GM18502 (cell line): ENCODE measurements at regions not wholly inside any gene's neighbourhood (a gene's known extent, or its start where the extent isn't known, plus 50 kb on each side); places are given as distances from the start of the nearest gene placed in this dataset.

ENCODE experiments used
- ATAC-seq: cut with Tn5 transposase; IDR thresholded peaks from one replicate; pipeline ENCODE4 v1.9.1; 2021; ENCODE audit warnings: mild to moderate bottlenecking; ENCODE audit not compliant: unreplicated experiment, poor library complexity

DNA sequence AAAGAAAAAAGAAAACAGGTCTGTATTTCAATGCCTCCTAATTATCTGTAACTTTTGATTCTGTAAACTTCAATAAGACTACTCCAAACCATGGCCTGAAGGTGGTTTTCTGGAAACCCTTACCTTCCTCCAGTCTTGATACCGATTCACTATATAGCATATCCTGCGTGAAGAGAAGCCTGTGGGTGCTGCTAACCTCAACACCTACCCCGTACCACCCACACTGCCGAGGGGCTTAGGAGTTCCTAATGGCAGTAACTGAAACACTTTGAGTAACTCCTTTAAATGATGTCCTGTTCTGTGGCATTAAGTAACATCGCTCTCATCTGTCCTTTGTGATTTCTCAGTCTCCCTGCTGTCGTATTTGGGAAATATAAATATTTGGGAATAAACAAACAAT lies 104.5 kb upstream of the CARMIL1 start:
- no peak for ATAC-seq

DNA sequence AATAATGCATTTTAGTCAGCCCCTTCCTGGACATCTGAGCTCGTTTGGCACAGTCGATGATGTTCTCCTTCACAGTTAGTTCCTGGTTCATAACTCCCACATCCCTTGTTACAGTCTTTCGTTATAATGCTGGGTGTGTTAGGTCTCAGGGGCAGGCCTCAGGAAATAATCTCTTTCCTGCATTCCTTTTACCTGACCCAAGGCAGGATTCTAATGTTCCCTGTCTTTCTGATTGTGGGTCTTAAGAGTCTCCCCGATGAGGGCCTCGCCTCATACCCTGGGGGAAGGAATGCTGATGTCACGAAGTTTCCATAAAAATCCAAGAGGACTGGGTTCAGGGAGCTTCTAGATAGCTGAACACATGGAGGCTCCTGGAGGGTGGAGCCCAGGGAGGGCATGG lies 104.0 kb upstream of the CARMIL1 start:
- no peak for ATAC-seq

DNA sequence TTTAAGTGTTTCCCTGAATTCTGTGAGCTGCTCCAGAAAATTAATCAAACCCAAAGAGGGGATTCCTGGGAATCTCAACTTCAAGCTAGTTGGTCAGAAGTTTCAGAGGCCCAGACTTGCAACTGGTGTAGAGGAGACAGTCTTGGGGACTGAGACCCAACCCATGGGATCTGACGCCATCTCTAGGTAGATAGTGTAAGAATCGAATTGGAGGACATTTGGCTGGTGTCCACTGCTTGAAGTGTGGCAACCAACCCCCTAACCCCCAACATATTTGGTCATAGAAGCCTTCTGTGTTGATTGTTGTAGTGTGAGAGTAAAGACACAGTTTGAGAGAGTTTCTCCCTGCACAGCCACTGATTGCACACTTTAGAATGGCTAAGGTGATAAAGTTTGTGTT lies 103.5 kb upstream of the CARMIL1 start:
- ATAC-seq: no peak

DNA sequence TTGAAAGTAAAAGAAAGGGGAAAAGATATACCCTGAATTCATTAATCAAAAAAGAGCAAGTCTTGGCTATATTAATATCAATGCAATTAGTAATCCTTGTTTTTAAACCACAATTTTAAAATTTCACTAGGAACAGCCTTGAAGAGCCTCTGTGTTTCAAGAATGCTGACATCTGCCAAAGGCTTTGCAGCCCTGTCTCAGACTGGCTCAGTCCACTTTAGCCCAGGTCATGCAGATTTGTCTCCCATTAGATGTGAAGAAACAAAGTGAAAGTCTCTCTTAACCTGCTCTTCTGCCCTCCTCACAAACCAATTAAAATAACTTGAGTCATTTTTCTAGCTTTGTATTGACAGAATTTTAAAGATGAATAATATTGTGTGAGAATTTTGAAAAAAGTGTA lies 102.7 kb upstream of the CARMIL1 start:
- no peak for ATAC-seq

DNA sequence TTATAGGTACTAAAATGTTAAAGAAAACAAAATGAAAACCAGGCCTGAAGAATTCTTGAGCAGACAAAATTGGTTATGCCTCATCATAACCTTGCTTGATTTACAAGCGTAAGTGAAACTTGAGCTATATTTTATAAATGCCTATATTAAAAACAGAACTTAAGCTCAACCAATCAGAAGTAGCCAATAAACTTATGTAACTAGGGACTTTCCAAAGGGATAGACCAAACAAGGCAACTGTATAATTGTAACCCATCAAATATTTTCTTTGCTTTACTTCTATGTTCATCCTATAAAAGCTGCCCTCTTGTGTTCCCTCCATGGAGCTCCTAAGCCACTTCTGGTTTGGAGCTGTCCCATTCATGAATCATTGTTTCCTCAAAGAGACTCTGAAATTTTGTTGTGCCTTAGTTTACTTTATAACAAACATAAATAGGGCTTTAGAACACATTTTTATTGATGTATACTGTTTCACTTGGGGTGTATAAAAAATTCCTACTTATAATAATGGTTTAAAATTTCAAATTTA lies 101.6 kb upstream of the CARMIL1 start:
- ATAC-seq: no peak

DNA sequence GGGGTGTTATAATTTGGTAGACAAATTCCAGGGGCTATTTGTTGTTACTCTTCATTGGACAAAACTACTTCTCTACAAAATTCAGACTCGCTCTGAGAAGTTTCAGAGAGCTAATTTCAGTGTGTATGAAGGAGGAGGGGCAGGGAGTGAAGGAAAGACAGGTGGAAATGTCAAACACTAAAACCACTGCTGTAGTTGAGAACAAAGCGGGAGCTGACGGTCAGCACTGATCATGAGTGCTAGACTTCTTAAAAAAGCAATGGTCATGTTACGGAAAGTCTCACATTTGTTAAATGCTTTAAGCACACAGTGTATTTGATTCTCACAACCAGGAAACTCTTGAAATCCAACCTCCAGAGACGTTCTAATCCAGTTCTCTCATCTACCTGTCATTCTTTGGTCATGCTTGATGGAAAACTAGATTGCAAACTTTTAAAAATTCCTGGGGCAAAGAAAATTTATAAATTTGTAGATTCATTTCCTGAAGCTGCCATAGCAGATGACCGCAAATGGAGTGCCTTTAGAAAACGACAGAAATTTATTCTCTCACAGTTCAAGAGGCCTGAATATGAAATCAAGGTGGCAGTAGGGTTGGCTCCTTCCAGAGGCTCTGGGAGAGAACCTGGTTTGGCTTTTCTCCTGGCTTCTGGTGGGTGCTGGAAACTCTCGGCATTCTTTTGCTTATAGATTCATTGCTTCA lies 100.7 kb upstream of the CARMIL1 start:
- no peak for ATAC-seq

DNA sequence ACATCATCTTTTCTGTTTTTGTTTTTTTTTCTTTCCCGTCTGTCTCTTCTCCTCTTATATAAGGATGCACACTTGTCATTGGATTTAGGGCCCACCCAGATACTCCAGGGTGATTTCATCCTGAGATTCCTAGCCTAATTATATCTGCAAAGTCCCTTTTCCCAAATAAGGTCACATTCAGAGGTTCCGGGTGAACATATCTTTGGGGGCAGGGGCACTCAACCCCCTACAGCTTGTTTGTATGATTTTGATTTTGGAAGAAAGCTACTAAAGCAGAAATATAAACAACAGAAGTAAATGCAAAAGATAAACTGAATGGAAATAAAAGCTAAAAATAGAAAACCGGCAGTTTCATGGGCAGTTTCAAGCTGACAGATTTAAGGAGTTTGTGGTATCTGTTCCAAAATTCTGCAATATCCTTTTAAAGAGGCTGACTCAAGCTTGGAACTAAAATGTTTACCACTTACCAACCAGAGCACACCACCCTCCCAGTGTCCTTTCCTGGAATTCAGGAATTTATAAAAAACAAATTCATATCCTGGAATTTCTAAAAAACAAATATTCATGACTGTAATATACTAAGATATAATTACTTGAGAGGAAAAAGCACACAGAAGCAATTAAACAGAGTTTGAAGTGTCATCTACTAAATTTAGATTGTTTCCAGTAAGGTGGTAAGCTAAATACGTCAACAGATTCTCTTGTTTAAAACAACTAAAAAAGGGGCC lies 100.0 kb upstream of the CARMIL1 start:
- ATAC-seq: no peak

DNA sequence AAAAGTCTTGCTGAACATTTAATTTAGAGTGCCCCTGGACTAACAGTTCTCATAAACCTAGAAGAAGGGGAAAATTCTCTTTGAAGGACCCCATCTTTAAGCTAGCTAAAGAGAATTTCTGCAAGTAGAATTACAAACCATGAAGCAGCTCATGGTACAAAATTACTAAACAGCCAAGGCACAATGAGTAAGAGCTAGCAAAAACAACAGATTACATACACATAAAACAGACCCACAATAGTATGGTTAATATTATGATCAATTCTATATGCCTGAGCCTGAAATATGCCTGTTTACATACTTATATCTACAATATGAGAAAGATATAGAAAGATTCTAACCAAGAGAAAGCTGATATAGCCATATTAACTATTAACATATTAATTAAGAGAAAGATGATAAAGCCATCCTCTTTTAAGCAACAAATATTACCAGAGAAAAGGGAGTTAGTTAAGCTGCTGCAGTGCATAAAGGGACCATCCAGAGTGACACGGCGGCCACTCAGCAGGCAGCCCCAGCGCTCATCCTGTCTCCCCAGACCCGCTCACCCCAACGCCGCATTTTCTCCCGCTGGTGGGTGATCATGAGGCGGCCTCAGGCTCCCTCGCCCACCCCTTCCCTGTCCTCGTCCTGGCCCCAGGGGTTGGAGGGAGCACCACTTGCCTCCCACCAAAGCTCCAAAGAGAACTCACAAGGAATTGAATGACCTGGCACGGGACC lies 98.4 kb upstream of the CARMIL1 start:
- no peak for ATAC-seq

DNA sequence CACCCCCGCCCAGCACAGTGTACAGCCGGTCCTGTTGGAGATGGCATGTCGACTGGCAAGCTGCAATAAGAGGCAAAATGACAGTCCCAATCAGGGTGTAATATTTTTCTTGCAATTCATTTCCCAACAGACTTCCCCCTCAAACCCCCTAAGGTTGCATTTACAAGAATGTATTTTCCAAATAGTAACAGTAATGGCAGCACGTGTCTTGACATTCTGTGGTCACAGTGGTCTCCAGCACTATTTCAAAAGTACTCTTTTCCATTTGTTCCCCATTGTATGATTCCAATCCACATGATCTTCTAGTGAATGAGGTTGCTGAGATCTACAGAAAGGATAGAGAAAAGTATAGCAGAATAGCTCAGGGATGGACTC lies 97.8 kb upstream of the CARMIL1 start:
- ATAC-seq: no peak

DNA sequence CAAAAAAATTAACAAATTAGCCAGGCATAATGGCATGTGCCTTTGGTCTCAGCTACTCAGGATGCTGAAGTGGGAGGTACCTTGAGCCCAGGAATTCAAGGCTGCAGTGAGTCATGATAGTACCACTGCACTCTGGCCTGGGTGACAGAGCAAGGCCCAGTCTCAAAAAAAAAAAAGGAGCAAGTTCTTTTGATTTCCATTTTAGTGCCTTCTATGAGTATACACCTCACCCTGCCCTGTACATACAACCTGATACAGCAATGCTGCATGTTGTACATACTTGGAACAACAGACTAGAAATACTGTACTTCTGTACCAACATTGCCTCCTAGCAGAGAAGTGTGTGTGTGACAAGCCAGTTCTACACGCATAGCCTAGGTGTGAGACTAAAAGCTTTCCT lies 97.3 kb upstream of the CARMIL1 start:
- ATAC-seq: no peak

DNA sequence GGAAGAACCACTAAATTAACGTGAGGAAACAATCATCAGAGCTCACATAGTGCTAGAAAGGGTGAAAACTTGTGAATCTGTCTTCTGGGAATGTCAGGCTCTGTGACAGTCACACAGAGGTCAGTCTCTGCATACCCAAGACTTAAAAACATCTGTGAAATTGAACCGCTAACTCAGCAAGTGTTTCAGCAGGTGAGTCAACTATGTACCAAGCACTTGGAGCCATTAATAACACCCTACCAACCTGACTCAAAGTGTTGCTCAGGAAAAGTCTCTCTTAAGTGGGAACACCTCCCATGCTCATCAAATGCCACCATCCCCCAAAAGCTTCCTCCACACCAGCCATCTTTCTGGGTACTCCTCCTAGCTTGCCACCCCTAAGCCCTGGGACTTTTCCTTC lies 92.3 kb upstream of the CARMIL1 start:
- peak; percentile 57 for ATAC-seq

DNA sequence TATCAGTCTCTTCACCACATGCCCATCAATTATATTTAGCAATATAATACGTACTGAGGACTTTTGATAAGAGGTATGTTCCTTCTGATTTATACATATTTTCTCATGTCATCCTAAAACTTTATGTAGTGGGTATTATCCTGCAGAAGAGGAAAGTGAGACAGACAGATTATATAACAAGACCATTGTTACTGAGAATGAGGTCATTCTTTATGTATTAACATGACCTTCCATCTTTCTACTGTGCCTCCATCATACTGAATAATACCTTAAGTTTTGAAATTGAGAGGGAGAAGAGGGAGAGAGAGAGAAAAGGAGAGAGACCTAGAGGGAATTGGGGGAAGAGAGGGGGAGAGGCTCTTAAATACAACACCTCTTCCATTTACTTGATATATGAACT lies 90.9 kb upstream of the CARMIL1 start:
- no peak for ATAC-seq

DNA sequence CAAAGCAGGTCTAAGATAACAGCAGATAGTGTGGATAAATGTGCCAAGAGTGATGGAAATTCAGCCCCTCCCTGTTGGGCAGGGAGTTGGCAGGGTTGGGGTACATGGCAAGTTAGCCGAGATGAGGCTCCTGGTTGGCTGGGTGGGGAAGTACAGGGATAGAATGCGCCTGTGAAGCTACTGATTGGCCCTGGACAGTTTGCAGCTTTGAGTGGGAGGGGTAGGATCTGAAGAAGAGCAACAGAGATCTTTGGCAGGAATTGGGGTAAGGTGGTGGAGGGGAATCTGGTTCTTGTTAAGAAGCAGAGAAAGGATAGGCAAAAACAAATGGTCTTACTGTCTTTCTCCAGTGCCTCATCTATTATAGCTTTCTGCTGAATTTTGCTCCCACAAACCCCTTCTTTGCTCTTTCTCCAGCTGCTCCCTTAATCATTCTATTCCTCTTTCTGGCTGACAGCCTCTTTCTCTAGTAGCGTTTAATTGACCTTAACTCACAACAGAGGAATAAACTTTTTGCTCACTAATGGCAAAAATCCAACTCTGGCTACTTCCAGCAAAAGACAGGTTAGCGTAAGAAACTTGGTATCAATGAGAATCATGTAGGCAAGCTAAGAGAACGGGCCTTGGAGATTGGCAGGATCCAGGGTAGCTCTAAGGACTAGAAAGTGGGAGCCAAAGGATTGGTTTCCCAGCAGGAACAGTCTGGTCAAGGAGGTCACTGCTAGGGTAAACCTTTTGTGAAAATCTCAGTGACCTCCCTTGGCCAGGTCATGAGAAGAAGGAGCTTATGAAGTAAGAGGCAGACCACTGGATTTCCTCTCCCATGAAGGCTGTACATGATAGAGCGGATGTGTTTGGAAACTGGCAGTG lies 86.3 kb upstream of the CARMIL1 start:
- no peak for ATAC-seq

DNA sequence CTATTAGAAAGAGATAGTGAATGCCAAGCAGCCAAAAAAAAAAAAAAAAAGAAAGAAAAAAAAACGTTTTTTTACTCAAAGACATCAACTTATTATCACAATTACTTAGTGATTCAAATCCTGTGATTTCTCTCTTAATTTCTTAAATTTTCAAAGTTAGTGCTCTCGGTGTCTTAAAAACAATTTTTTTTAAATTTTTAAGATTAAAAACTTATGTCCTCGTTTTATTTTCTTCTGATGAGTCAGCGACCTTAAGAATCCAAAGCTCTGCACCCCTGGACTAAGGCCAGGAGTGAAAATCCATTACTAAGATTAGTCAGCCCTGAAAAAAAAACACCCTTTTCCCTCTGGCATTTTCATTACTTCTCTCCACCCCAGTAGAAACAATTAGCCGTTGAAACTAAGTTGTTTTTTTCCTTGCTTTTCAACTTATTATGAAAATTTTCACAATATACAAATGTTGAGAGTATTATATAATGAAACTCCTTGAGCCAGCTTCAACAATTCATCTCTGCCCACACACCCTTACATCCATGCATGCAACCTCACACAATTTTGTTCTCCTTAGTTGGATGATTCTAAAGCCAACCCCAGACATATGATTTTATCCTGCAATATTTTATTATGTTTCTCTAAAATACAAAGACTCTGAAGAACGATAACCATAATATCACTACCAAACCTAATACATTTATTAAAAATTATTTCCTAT lies 85.6 kb upstream of the CARMIL1 start:
- ATAC-seq: no peak

DNA sequence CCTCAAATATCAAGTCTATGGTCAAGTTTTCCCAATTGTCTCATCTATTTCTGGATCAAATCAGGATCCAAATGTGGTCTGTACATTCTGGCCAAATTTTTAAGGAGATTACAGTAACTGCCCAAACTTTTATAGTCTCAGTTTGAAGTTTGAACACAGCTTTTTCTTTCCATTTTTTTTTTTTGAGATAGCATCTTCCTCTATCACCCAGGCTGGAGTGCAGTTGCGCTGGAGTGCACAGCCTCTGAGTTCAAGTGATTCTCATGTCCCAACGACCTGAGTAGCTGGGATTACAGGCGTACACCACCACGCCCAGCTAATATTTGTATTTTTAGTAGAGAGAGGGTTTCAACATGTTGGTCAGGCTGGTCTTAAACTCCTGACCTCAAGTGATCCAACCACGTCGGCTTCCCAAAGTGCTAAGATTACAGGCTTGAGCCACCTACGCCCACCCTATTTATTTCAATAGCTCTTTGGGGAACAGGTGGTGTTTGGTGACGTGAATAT lies 84.9 kb upstream of the CARMIL1 start:
- no peak for ATAC-seq

DNA sequence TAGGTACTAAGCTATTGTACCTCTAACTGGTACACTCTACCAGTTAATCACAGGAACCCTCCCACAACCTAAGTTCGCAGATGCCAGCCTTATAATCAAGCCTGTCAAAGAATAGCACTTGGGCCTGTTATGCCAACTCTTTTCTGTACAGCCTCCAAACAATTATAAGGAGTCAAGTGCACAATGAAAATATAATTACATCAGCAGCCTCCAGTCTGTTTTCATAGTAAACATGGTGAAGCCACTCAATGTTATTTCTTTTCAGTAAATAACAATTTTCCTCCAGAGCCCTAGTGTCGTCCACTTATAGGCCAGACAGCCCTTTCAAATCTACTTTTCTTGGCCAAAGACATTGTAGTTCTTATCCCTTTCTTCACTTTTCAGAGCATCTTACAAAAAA lies 82.7 kb upstream of the CARMIL1 start:
- no peak for ATAC-seq

DNA sequence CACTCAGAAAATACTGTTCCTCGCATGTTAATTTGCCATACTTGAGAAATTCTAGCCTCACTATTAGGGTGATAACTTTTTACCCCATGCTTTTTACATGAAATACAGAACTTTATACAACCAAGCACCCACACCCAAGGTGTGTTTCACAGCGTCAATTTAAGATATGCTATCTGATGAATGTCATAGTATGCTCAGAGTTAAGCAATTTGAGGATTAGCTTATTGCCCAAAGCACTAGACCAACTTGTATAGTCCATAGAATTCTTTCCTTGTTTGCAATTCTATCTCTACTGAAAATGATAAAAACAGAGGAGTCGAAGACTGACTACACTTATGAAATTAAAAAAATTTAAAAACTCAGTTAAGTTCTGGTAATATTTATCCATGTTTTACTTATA lies 82.1 kb upstream of the CARMIL1 start:
- ATAC-seq: no peak

DNA sequence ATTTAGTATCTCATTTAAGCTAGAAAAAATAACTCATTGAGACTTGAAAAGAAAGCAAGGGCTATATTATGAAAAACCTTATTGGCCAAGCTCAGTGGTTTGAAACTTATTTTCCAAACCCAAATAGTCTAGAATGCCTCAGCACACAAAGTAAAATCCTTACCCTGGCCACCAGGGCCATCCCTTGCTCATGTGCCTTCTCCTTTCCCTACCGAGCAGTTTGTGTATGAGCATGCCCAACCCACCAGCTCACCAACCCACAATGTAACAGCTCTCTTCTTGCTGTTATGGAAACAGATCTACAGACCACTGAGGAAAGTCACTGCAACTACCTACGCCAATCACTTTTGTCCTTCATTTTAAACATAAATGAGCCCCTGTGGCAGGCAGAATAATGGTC lies 79.6 kb upstream of the CARMIL1 start:
- no peak for ATAC-seq

DNA sequence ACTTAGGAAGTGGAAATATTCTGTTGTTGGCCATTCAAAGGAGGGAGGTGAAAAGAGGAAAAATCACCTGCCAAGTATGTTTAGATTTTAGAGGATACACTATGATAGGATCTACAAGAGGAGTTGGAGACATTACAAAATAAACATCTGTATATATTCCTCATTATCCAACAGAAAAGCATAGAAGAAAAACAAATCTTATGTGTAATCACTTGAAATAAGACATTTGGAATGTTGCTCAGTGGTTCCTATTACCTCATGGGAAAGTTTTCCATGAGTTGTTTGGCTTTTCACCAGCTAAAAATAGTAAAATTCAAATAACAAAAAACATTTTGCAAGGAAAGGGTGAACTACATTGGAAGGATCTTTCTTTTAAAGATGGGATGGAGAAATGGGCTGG lies 76.7 kb upstream of the CARMIL1 start:
- ATAC-seq: no peak

DNA sequence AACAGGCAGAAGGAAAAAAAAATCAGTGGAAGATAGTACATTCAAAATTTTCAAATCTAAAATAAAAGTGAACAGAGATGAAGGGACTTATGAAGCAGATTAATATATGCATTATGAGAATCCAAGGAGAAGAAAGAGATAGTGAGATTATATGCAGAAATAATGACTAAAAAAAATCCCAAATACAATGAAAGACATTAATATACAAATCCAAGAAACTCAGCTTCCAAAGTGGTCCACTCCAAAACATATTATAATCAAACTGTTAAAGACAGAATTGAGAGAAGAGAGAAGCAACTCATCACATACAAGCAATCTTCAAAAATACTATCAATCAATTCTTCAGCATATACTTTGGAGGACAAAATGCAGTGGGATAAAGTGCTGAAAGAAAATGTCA lies 73.5 kb upstream of the CARMIL1 start:
- ATAC-seq: no peak
